PFSK-1 (cell line): ENCODE measurements at regions not wholly inside any gene's neighbourhood (a gene's known extent, or its start where the extent isn't known, plus 50 kb on each side); places are given as distances from the start of the nearest gene placed in this dataset.

Experiments used
- FOXP2 ChIP-seq: optimal IDR thresholded peaks from 2 replicates; pipeline ENCODE3; 2011; ENCODE audit warnings: borderline replicate concordance, control low read depth, inconsistent platforms; ENCODE audit not compliant: insufficient read depth; ENCODE audit errors: extremely low read length, extremely low read depth
- POLR2AphosphoS5 ChIP-seq: IDR thresholded peaks from 2 replicates; pipeline ENCODE4 v1.6.1; 2012; ENCODE audit warnings: low read depth, mild to moderate bottlenecking, control low read depth, low read length, moderate library complexity
- TAF1 ChIP-seq: IDR thresholded peaks from 2 replicates; pipeline ENCODE4 v1.6.1; 2012; ENCODE audit warnings: low read length, control low read depth, borderline replicate concordance; ENCODE audit not compliant: insufficient read depth
- TF ChIP-seq, protein P1 (sequence below), 2 experiments: IDR thresholded peaks; 2 replicates each; pipeline versions ENCODE4 v1.6.1 to v1.8.0; 2011 to 2012; ENCODE audit warnings: low read depth in 2 of 2, low read length in 2 of 2, control low read depth in 1 of 2, inconsistent platforms in 1 of 2, mild to moderate bottlenecking in 1 of 2, moderate library complexity in 1 of 2; ENCODE audit not compliant: insufficient read depth in 1 of 2

- TF ChIP-seq FOXP2, result no peak
- no peak for TF ChIP-seq POLR2AphosphoS5
- TF ChIP-seq TAF1, result no peak
- TF ChIP-seq, protein P1, sequence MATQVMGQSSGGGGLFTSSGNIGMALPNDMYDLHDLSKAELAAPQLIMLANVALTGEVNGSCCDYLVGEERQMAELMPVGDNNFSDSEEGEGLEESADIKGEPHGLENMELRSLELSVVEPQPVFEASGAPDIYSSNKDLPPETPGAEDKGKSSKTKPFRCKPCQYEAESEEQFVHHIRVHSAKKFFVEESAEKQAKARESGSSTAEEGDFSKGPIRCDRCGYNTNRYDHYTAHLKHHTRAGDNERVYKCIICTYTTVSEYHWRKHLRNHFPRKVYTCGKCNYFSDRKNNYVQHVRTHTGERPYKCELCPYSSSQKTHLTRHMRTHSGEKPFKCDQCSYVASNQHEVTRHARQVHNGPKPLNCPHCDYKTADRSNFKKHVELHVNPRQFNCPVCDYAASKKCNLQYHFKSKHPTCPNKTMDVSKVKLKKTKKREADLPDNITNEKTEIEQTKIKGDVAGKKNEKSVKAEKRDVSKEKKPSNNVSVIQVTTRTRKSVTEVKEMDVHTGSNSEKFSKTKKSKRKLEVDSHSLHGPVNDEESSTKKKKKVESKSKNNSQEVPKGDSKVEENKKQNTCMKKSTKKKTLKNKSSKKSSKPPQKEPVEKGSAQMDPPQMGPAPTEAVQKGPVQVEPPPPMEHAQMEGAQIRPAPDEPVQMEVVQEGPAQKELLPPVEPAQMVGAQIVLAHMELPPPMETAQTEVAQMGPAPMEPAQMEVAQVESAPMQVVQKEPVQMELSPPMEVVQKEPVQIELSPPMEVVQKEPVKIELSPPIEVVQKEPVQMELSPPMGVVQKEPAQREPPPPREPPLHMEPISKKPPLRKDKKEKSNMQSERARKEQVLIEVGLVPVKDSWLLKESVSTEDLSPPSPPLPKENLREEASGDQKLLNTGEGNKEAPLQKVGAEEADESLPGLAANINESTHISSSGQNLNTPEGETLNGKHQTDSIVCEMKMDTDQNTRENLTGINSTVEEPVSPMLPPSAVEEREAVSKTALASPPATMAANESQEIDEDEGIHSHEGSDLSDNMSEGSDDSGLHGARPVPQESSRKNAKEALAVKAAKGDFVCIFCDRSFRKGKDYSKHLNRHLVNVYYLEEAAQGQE (IDR thresholded peaks at IDR 0.05; ENCODE audit: insufficient read depth in 1 of 2, low read depth in 2 of 2, low read length in 2 of 2), result no peak
Observed at GRCh38 chr10:62543571-62544355, 169.6 kb downstream of the ZNF365 start.
